Mesendoderm (in vitro differentiated cells): ENCODE measurements at regions not wholly inside any gene's neighbourhood (a gene's known extent, or its start where the extent isn't known, plus 50 kb on each side); places are given as distances from the start of the nearest gene placed in this dataset.

Source experiments
- DNase-seq: peaks from one replicate; pipeline ENCODE4 v3.0.0; 2013
- H2AK5ac ChIP-seq: 2 replicates; pipeline ENCODE4 v1.6.1; 2013; ENCODE audit warnings: low read length, inconsistent platforms
- H2BK120ac ChIP-seq: 2 replicates; pipeline ENCODE4 v1.6.1; 2013; ENCODE audit warnings: low read depth, mild to moderate bottlenecking, low read length, moderate library complexity, mixed read lengths
- H2BK15ac ChIP-seq: replicated peaks from 2 replicates; pipeline ENCODE4 v1.6.1; 2013; ENCODE audit warnings: low read depth, mild to moderate bottlenecking, moderate library complexity
- H2BK5ac ChIP-seq: 2 replicates; pipeline ENCODE4 v1.6.1; 2013; ENCODE audit warnings: low read length, inconsistent platforms
- H3K18ac ChIP-seq: 2 replicates; pipeline ENCODE4 v1.6.1; 2013; ENCODE audit warnings: mild to moderate bottlenecking, low read length, mixed read lengths
- H3K23ac ChIP-seq: one replicate; pipeline ENCODE4 v1.6.1; 2013; ENCODE audit warnings: low read length
- H3K27ac ChIP-seq: 2 replicates; pipeline ENCODE4 v1.5.1; 2013; ENCODE audit warnings: low read depth, mild to moderate bottlenecking, inconsistent platforms, low read length, moderate library complexity
- H3K27me3 ChIP-seq: 2 replicates; pipeline ENCODE4 v1.6.1; 2013; ENCODE audit warnings: low read length, control low read depth, mild to moderate bottlenecking, inconsistent platforms; ENCODE audit not compliant: insufficient read depth, poor library complexity
- H3K36me3 ChIP-seq: 2 replicates; pipeline ENCODE4 v1.6.1; 2013; ENCODE audit warnings: low read length, inconsistent platforms; ENCODE audit not compliant: control insufficient read depth, insufficient read depth
- H3K4ac ChIP-seq: one replicate; pipeline ENCODE4 v1.6.1; 2013; ENCODE audit warnings: low read depth, mild to moderate bottlenecking, low read length, moderate library complexity
- H3K4me1 ChIP-seq: 2 replicates; pipeline ENCODE4 v1.6.1; 2013; ENCODE audit warnings: low read depth, low read length, inconsistent platforms; ENCODE audit not compliant: control insufficient read depth
- H3K4me2 ChIP-seq: 2 replicates; pipeline ENCODE4 v1.6.1; 2013; ENCODE audit warnings: low read length
- H3K4me3 ChIP-seq: 2 replicates; pipeline ENCODE4 v1.5.1; 2013; ENCODE audit warnings: mild to moderate bottlenecking, low read length
- H3K56ac ChIP-seq: one replicate; pipeline ENCODE4 v1.6.1; 2013; ENCODE audit warnings: low read length
- H3K79me1 ChIP-seq: 2 replicates; pipeline ENCODE4 v1.6.1; 2013; ENCODE audit warnings: low read length, inconsistent platforms
- H3K79me2 ChIP-seq: 2 replicates; pipeline ENCODE4 v1.6.1; 2013; ENCODE audit warnings: mild to moderate bottlenecking, low read length; ENCODE audit not compliant: control insufficient read depth, insufficient read depth
- H3K9ac ChIP-seq: 2 replicates; pipeline ENCODE4 v1.6.1; 2013; ENCODE audit warnings: low read length, inconsistent platforms
- H4K5ac ChIP-seq: one replicate; pipeline ENCODE4 v1.6.1; 2013; ENCODE audit warnings: low read length
- H4K8ac ChIP-seq: one replicate; pipeline ENCODE4 v1.6.1; 2013; ENCODE audit warnings: low read depth, mild to moderate bottlenecking, control low read depth, low read length, moderate library complexity
- WGBS: extraction: QIAGEN DNeasy Blood & Tissue Kit; methylation state at CpG from one replicate; pipeline ENCODE4 v1.1.7; 2013; ENCODE audit warnings: low lambda C conversion rate, missing lambda C conversion rate; ENCODE audit not compliant: insufficient coverage; ENCODE audit errors: extremely low coverage; 5-methylcytosine and 5-hydroxymethylcytosine counted together

DNA sequence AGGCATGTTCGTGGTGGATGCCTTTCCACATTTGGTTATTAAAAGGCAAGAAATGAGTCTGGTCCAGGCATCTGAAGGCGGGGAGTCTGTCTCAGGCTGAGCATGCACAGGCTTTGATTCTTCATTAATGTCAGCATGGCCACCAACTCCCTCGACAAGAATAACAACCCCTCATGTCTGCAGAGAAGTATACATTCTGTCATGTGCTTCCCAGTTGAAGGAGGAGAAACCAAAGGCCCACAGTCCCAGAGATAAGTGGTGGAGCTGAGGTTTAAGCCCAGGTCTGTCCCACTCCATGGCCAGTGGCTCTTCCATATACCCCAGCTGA lies 61.6 kb upstream of the LAPTM5 start:
- H3K27me3 ChIP-seq, result no peaks in the 10 kb centered on the region
- peaks cover 5% of the 10 kb centered on the region for H3K4me1 ChIP-seq
- no peak overlapping the region for H2BK120ac ChIP-seq
- H3K4me2 ChIP-seq, result no peak overlapping the region
- H2BK5ac ChIP-seq, result no peak overlapping the region
- no peak overlapping the region for H3K27ac ChIP-seq
- no peak overlapping the region for H4K8ac ChIP-seq
- no CpG with 5 or more reads among the region's 3 CpGs for WGBS
- H3K4me3 ChIP-seq, result no peak overlapping the region
- H3K23ac ChIP-seq, result no peak overlapping the region
- no peaks in the 10 kb centered on the region for H3K36me3 ChIP-seq
- no peak for DNase-seq
- H3K79me2 ChIP-seq, result no peaks in the 10 kb centered on the region
- H2BK15ac ChIP-seq, result no peak overlapping the region
- H3K9ac ChIP-seq, result no peak overlapping the region
- H4K5ac ChIP-seq, result no peak overlapping the region
- H3K56ac ChIP-seq, result no peak overlapping the region
- H3K4ac ChIP-seq, result no peak overlapping the region
- H3K79me1 ChIP-seq, result no peaks in the 10 kb centered on the region
- no peak overlapping the region for H3K18ac ChIP-seq
- no peak overlapping the region for H2AK5ac ChIP-seq

DNA sequence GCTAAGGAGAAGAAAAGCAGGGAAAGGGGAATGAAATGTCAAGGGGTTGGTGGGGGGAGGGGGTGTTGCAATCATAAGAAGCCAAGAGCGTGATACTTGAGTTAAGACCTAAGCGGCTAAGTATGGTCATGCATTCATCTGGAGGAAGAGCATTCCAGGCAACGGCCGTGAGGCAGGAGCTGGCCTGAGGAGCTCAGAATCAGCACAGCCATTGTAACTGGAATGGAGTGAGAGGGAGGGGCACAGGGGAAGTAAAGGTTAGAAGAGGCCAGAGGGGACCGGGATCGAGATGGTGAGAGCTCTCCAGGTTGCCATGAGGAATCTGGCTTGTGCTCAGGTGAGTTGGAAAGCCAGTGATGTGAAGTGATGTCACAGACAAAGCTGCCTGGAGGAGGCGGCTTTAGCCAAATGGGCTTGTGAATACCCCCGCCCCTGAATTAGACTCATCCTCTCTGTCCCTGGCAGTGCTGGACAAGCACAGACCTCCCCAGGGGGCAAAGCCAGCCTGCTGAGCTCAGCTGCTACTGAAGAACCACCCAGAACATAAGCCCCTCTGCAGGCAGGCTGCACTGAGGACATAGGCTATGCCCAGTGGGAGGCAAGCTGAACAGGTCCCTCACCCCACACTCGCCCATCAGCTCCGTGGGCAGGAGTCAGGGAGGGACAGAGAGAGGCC lies 61.1 kb upstream of the LAPTM5 start:
- WGBS, result no CpG with 5 or more reads among the region's 10 CpGs
- Histone ChIP-seq H3K9ac (no peak overlapping the region), H3K4me2 (no peak overlapping the region), H4K8ac (no peak overlapping the region), H3K27me3 (no peaks in the 10 kb centered on the region), H3K4ac (no peak overlapping the region), H3K79me1 (no peaks in the 10 kb centered on the region), H3K79me2 (no peaks in the 10 kb centered on the region), H3K4me3 (no peak overlapping the region), H3K36me3 (no peaks in the 10 kb centered on the region), H3K4me1 (peaks cover 5% of the 10 kb centered on the region), H2BK5ac (no peak overlapping the region), H2AK5ac (no peak overlapping the region), H2BK15ac (no peak overlapping the region), H3K27ac (no peak overlapping the region), H3K56ac (no peak overlapping the region), H2BK120ac (no peak overlapping the region), H3K18ac (no peak overlapping the region), H4K5ac (no peak overlapping the region), H3K23ac (no peak overlapping the region)
- peak; percentile 68 for DNase-seq

DNA sequence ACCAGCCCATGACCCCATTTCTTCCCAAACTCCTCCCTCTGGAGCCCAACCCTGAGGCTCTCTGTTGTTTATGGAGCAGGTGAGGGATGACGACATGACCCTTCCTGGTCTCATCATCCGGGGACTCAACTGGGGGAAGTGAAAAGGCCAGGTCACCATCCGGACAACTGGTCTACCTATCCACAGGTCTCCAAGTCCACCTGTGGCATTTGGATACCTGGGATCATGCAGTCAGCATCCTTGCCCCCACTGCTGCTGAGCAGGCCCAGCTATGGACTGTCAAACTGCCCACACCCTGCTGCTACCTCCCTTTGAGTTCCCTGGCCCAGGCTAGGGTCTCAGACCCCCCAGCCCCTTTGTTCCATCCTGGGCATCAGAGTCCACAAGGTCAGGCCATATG lies 60.0 kb upstream of the LAPTM5 start:
- no peak overlapping the region for H3K18ac ChIP-seq
- H2BK120ac ChIP-seq, result no peak overlapping the region
- no peak overlapping the region for H2AK5ac ChIP-seq
- H3K79me2 ChIP-seq, result no peaks in the 10 kb centered on the region
- no peak overlapping the region for H3K4me2 ChIP-seq
- WGBS, result no CpG with 5 or more reads among the region's 3 CpGs
- no peak overlapping the region for H4K5ac ChIP-seq
- H3K56ac ChIP-seq, result no peak overlapping the region
- no peak overlapping the region for H3K4me3 ChIP-seq
- H3K23ac ChIP-seq, result no peak overlapping the region
- H3K9ac ChIP-seq, result no peak overlapping the region
- no peaks in the 10 kb centered on the region for H3K79me1 ChIP-seq
- no peaks in the 10 kb centered on the region for H3K27me3 ChIP-seq
- no peak overlapping the region for H3K27ac ChIP-seq
- no peak overlapping the region for H2BK15ac ChIP-seq
- no peak overlapping the region for H3K4ac ChIP-seq
- no peak overlapping the region for H4K8ac ChIP-seq
- no peak overlapping the region for H2BK5ac ChIP-seq
- DNase-seq, result no peak
- H3K36me3 ChIP-seq, result no peaks in the 10 kb centered on the region
- H3K4me1 ChIP-seq, result peaks cover 5% of the 10 kb centered on the region

DNA sequence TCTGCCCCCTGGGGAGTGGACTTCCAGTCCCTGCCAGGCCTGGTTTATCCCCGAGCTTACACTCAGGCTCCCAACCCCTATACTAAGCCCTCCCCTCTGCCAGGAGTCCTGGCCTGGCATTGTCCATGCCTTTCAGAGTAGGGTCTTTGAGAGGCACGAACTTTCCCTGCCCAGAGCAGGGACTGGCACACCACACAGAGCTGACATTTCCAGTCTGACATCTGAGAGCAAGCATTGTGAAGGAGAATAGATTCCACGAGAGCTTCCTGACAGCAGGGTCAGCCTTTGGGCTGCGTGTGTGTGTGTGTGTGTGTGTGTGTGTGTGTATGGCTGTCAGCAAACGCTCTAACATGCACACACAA lies 59.5 kb upstream of the LAPTM5 start:
- Histone ChIP-seq H3K23ac (no peak overlapping the region), H2AK5ac (no peak overlapping the region), H3K4me1 (peaks cover 5% of the 10 kb centered on the region), H3K4me3 (no peak overlapping the region), H3K79me1 (no peaks in the 10 kb centered on the region), H3K36me3 (no peaks in the 10 kb centered on the region), H3K27ac (no peak overlapping the region), H2BK5ac (no peak overlapping the region), H3K56ac (no peak overlapping the region), H3K9ac (no peak overlapping the region), H3K4me2 (no peak overlapping the region), H2BK120ac (no peak overlapping the region), H4K5ac (no peak overlapping the region), H4K8ac (no peak overlapping the region), H3K79me2 (no peaks in the 10 kb centered on the region), H3K27me3 (no peaks in the 10 kb centered on the region), H3K4ac (no peak overlapping the region), H2BK15ac (no peak overlapping the region), H3K18ac (no peak overlapping the region)
- no peak for DNase-seq
- WGBS, result no CpG with 5 or more reads among the region's 5 CpGs

DNA sequence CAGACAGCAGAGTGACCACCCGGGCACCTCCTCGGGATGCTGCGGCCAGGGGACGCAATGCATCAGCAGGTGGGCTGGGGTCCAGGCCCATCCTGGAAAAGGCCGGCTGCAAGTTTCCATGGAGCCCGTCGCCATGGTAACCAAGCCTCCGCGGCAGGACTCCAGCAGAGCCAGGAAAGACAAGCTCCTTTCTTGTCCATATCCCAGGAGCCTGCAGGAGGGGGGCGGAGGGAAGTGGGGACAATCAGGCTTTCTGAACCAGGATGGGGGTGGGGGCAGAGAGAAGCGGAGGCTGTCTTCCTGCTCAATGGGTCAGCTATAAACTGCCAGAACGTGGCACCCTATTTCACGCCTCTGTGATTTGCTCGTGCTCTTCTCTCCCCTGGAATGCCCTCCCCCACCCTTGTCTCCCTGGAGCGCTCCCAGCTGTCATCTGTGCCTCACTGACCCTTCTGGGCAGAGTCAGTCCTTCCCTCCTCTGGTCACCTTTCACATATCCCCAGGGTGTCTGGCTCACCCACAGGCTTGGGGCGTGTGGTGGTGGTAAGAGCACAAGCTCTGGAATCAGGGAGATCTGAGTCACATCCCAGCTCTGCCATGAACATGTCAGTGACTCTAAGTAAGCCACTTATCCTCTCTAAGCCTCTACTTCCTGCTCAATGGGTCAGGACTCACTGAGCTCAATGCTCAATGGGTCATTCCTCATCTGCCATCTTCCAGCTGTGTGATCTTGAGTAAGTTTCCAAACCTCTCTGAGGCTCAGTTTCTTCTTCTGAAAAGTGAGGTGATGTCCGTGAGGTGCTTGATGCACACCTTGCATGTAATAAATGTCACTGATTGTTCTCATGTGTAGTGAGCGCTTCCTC lies 58.9 kb upstream of the LAPTM5 start:
- no peaks in the 10 kb centered on the region for H3K79me2 ChIP-seq
- H3K4me2 ChIP-seq, result no peak overlapping the region
- H3K23ac ChIP-seq, result no peak overlapping the region
- no peak overlapping the region for H4K8ac ChIP-seq
- peaks cover 5% of the 10 kb centered on the region for H3K4me1 ChIP-seq
- no peaks in the 10 kb centered on the region for H3K27me3 ChIP-seq
- H2BK5ac ChIP-seq, result no peak overlapping the region
- H2AK5ac ChIP-seq, result no peak overlapping the region
- DNase-seq, result peak; percentile 94
- H3K4ac ChIP-seq, result no peak overlapping the region
- H2BK120ac ChIP-seq, result no peak overlapping the region
- H3K18ac ChIP-seq, result no peak overlapping the region
- H2BK15ac ChIP-seq, result no peak overlapping the region
- no peak overlapping the region for H3K56ac ChIP-seq
- no CpG with 5 or more reads among the region's 18 CpGs for WGBS
- H3K27ac ChIP-seq, result no peak overlapping the region
- H3K9ac ChIP-seq, result no peak overlapping the region
- no peak overlapping the region for H4K5ac ChIP-seq
- no peaks in the 10 kb centered on the region for H3K36me3 ChIP-seq
- no peak overlapping the region for H3K4me3 ChIP-seq
- no peaks in the 10 kb centered on the region for H3K79me1 ChIP-seq
